ENCODE measurements at regions not wholly inside any gene's neighbourhood (a gene's known extent, or its start where the extent isn't known, plus 50 kb on each side); places are given as distances from the start of the nearest gene placed in this dataset.

- H3K27ac ChIP-seq, result no peak overlapping the region
- DNase-seq (ENCODE audit: low spot score), result no peak
- CTCF ChIA-PET, result no interaction called here
- TF ChIP-seq CTCF (conservative IDR thresholded peaks at IDR 0.05; ENCODE audit: low read depth), result no peak
- POLR2A ChIA-PET (ENCODE audit: low non-redundant PET), result no interaction called here
Measured at GRCh38 chr13:74039154-74039553, 95.0 kb downstream of the KLF12 start.

- POLR2A ChIA-PET (ENCODE audit: low non-redundant PET), result no interaction called here
- no peak for DNase-seq (ENCODE audit: low spot score)
- no peak for TF ChIP-seq CTCF (conservative IDR thresholded peaks at IDR 0.05; ENCODE audit: low read depth)
- CTCF ChIA-PET, result interaction anchor here (0.7 kb wide), 1 partner anchor 431 kb away, joined by 3 read pairs; no protein-coding TSS in a partner anchor
- no peak overlapping the region for H3K27ac ChIP-seq
Measured at GRCh38 chr13:74037762-74038161, 96.4 kb downstream of the KLF12 start.

GRCh38 chr13:74036373-74036772 is 97.8 kb downstream of the KLF12 start:
- POLR2A ChIA-PET (ENCODE audit: low non-redundant PET), result no interaction called here
- CTCF ChIA-PET, result interaction anchor here (0.6 kb wide), 1 partner anchor 57 kb away, joined by 3 read pairs; no protein-coding TSS in a partner anchor

GRCh38 chr13:74035896-74036295 is 98.3 kb downstream of the KLF12 start:
- no peak for DNase-seq (ENCODE audit: low spot score)
- ChIA-PET CTCF (no interaction called here), POLR2A (ENCODE audit: low non-redundant PET) (no interaction called here)
- H3K27ac ChIP-seq, result no peak overlapping the region
- no peak for TF ChIP-seq CTCF (conservative IDR thresholded peaks at IDR 0.05; ENCODE audit: low read depth)

More at GRCh38 chr13:74036373-74036772, 97.8 kb downstream of the KLF12 start:
- H3K27ac ChIP-seq, result no peak overlapping the region
- DNase-seq (ENCODE audit: low spot score), result peak; percentile 75
- TF ChIP-seq CTCF (conservative IDR thresholded peaks at IDR 0.05; ENCODE audit: low read depth), result no peak

GRCh38 chr13:74032325-74032724 is 101.9 kb downstream of the KLF12 start:
- TF ChIP-seq CTCF (conservative IDR thresholded peaks at IDR 0.05; ENCODE audit: low read depth), result no peak
- ChIA-PET CTCF (no interaction called here), POLR2A (ENCODE audit: low non-redundant PET) (no interaction called here)
- no peak for DNase-seq (ENCODE audit: low spot score)
- no peak overlapping the region for H3K27ac ChIP-seq

GRCh38 chr13:74027161-74027779 is 106.9 kb downstream of the KLF12 start:
- TF ChIP-seq CTCF (conservative IDR thresholded peaks at IDR 0.05; ENCODE audit: low read depth), result no peak
- H3K27ac ChIP-seq, result no peak overlapping the region
- POLR2A ChIA-PET (ENCODE audit: low non-redundant PET), result no interaction called here
- CTCF ChIA-PET, result interaction anchor here (0.6 to 0.7 kb wide), 3 partner anchors 102 to 932 kb away, joined by 3 to 5 read pairs (median 4); no protein-coding TSS in a partner anchor
- DNase-seq (ENCODE audit: low spot score), result no peak

Measured in RWPE1 (cell line).